ENCODE measurements at regions not wholly inside any gene's neighbourhood (a gene's known extent, or its start where the extent isn't known, plus 50 kb on each side); places are given as distances from the start of the nearest gene placed in this dataset.

DNA sequence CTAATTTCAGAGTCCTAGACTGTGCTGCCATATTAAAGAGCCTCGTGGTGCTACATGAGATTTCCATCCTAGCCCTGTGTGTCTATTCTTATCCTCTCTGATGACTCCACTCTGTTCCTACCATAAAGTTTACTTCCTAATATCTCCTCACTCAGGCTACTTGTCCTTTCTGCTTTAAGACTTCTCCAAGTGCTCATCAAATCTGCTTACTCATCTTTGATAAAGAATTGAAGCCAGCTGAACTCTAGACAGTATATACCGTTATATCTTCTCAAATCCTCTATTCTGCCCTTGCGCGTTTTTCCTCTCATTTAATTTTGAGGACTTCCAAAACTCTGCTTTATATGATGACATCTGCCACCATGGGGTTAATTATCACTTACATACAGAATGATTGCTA is 539.5 kb downstream of the HAPSTR1 start:
- TF ChIP-seq, protein P1, sequence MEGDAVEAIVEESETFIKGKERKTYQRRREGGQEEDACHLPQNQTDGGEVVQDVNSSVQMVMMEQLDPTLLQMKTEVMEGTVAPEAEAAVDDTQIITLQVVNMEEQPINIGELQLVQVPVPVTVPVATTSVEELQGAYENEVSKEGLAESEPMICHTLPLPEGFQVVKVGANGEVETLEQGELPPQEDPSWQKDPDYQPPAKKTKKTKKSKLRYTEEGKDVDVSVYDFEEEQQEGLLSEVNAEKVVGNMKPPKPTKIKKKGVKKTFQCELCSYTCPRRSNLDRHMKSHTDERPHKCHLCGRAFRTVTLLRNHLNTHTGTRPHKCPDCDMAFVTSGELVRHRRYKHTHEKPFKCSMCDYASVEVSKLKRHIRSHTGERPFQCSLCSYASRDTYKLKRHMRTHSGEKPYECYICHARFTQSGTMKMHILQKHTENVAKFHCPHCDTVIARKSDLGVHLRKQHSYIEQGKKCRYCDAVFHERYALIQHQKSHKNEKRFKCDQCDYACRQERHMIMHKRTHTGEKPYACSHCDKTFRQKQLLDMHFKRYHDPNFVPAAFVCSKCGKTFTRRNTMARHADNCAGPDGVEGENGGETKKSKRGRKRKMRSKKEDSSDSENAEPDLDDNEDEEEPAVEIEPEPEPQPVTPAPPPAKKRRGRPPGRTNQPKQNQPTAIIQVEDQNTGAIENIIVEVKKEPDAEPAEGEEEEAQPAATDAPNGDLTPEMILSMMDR (IDR thresholded peaks at IDR 0.05) = no peak
- no peak for TF ChIP-seq POLR2A (IDR thresholded peaks at IDR 0.05)

Measured in breast epithelium (tissue), 3 donors.